Liver (tissue), 8 donors: ENCODE measurements at regions not wholly inside any gene's neighbourhood (a gene's known extent, or its start where the extent isn't known, plus 50 kb on each side); places are given as distances from the start of the nearest gene placed in this dataset.

Experiments used
- DNase-seq: peaks from one replicate; pipeline ENCODE4 v3.0.0-alpha.2; 2017; ENCODE audit warnings: low spot score
- H3K27ac ChIP-seq, 2 donors: one replicate each; pipeline ENCODE4 v1.7.0; 2013; ENCODE audit warnings: inconsistent platforms in 2 of 2, low read length in 2 of 2, control low read depth in 1 of 2, low read depth in 1 of 2, mild to moderate bottlenecking in 1 of 2
- H3K27me3 ChIP-seq, 4 donors: one replicate each; pipeline versions ENCODE4 v1.6.1 to v1.7.0; 2013; ENCODE audit warnings: low read length in 3 of 4, inconsistent platforms in 1 of 4, mild to moderate bottlenecking in 1 of 4, moderate library complexity in 1 of 4; ENCODE audit not compliant: control insufficient read depth in 4 of 4, insufficient read depth in 4 of 4
- H3K36me3 ChIP-seq, 4 donors: one replicate each; pipeline versions ENCODE4 v1.6.1 to v1.7.0; 2013; ENCODE audit warnings: low read length in 3 of 4, mild to moderate bottlenecking in 3 of 4, low read depth in 1 of 4, moderate library complexity in 1 of 4; ENCODE audit not compliant: control insufficient read depth in 4 of 4, insufficient read depth in 3 of 4
- H3K4me1 ChIP-seq, 4 donors: one replicate each; pipeline versions ENCODE4 v1.6.1 to v1.7.0; 2013; ENCODE audit warnings: low read length in 3 of 4, mild to moderate bottlenecking in 3 of 4, moderate library complexity in 1 of 4; ENCODE audit not compliant: control insufficient read depth in 4 of 4, insufficient read depth in 4 of 4
- H3K4me3 ChIP-seq, 3 donors: one replicate each; pipeline versions ENCODE4 v1.6.1 to v1.7.0; 2013; ENCODE audit warnings: low read length in 3 of 3, control low read depth in 1 of 3, low read depth in 1 of 3, mild to moderate bottlenecking in 1 of 3
- H3K9ac ChIP-seq, 2 donors: one replicate each; pipeline ENCODE4 v1.7.0; 2013; ENCODE audit warnings: low read length in 2 of 2, mild to moderate bottlenecking in 2 of 2, moderate library complexity in 2 of 2, control low read depth in 1 of 2, low read depth in 1 of 2
- H3K9me3 ChIP-seq, 4 donors: one replicate each; pipeline versions ENCODE4 v1.6.1 to v1.7.0; 2013; ENCODE audit warnings: low read length in 3 of 4; ENCODE audit not compliant: control insufficient read depth in 4 of 4
- ATF3 ChIP-seq: IDR thresholded peaks from 2 replicates; pipeline ENCODE4 v1.6.1; 2016; ENCODE audit warnings: antibody characterized with exemption
- CTCF ChIP-seq: fragments of 150-350 bp; IDR thresholded peaks from 2 replicates; pipeline ENCODE4 v1.5.1; 2017; ENCODE audit warnings: improper control_type of control experiment, low read depth, low read length; ENCODE audit not compliant: missing input control
- EGR1 ChIP-seq, 2 donors: IDR thresholded peaks; 2 replicates each; pipeline ENCODE4 v1.6.1; 2016 to 2018; ENCODE audit warnings: antibody characterized with exemption in 2 of 2, low read depth in 2 of 2
- FOXA1 ChIP-seq: IDR thresholded peaks from 2 replicates; pipeline ENCODE4 v1.6.1; 2016; ENCODE audit warnings: antibody characterized with exemption
- FOXA2 ChIP-seq: IDR thresholded peaks from 2 replicates; pipeline ENCODE4 v1.6.1; 2016; ENCODE audit warnings: antibody characterized with exemption
- GABPA ChIP-seq, 2 donors: IDR thresholded peaks in 1 of 2; conservative IDR thresholded peaks in 1 of 2; 2 replicates each; pipeline ENCODE4 v1.6.1; 2016; ENCODE audit warnings: antibody characterized with exemption in 2 of 2, mild to moderate bottlenecking in 1 of 2, moderate library complexity in 1 of 2
- HNF4A ChIP-seq, 2 donors: conservative IDR thresholded peaks; 2 replicates each; pipeline ENCODE4 v1.6.1; 2016; ENCODE audit warnings: antibody characterized with exemption in 2 of 2, mild to moderate bottlenecking in 2 of 2
- HNF4G ChIP-seq: IDR thresholded peaks from 2 replicates; pipeline ENCODE4 v1.6.1; 2016; ENCODE audit warnings: antibody characterized with exemption
- NR2F2 ChIP-seq: IDR thresholded peaks from 2 replicates; pipeline ENCODE4 v1.6.1; 2016; ENCODE audit warnings: antibody characterized with exemption
- REST ChIP-seq: IDR thresholded peaks from 2 replicates; pipeline ENCODE4 v1.6.1; 2016; ENCODE audit warnings: antibody characterized with exemption, mild to moderate bottlenecking
- SP1 ChIP-seq: IDR thresholded peaks from 2 replicates; pipeline ENCODE4 v1.6.1; 2018; ENCODE audit warnings: antibody characterized with exemption, mild to moderate bottlenecking
- YY1 ChIP-seq: IDR thresholded peaks from 2 replicates; pipeline ENCODE4 v1.6.1; 2016; ENCODE audit warnings: antibody characterized with exemption, mild to moderate bottlenecking
- ZBTB33 ChIP-seq: IDR thresholded peaks from 2 replicates; pipeline ENCODE4 v1.6.1; 2016; ENCODE audit warnings: antibody characterized with exemption
- WGBS: extraction: QIAGEN DNeasy Blood & Tissue Kit; methylation state at CpG from one replicate; pipeline ENCODE4 v1.1.7; 2013; 5-methylcytosine and 5-hydroxymethylcytosine counted together
- TF ChIP-seq, protein P1 (sequence below): IDR thresholded peaks from 2 replicates; pipeline ENCODE4 v1.6.1; 2016; ENCODE audit warnings: antibody characterized with exemption
- donor health status: healthy.
- donor health status: healthy.
- donor health status: healthy.
- donor health status: healthy.
- donor health status: healthy.

DNA sequence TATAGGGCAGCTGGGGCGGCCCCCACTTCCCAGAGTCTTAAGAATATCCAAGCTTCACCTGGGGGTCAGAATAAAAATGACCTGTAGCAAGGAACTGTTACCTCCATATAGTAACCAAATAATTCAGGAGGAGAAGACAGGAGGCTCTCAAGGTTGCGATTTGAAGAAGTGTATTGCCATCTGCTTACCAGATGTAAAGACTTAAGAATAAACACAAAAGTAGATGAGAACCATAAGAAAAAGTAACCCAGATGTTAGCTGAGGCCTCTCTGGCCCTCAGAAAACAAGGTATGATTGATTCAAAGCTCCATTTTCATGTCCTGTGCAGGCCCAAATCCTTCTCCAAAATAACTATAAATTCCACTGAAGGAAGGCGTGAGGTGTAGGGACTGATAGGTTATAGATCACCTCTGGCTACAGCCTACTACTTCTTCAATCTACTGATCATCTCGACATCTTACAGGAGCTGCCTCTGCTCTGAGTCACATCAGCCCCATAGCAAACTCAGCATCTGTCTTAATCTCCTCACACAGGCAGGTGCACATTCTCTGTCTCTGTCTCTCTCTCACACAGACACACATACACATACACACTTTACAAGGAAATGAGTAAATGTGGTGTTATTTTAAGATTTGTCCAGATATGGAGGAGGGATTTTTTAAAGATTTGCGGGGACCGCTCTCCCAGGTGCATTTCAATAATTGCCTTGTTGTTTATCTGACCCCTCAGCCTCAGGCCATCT, 193.9 kb upstream of the EDNRA start:
- WGBS: 83% methylated on average over 6 of the region's 6 CpGs
- TF ChIP-seq HNF4G (no peak), FOXA2 (no peak), NR2F2 (no peak), YY1 (no peak), SP1 (no peak), ATF3 (no peak), REST (no peak), CTCF (no peak), EGR1 (IDR thresholded peaks at IDR 0.05; ENCODE audit: low read depth in 2 of 2) (no peak), FOXA1 (no peak), ZBTB33 (no peak), GABPA (IDR thresholded peaks at IDR 0.05 in 1 of 2, conservative IDR thresholded peaks at IDR 0.05 in 1 of 2) (no peak)
- TF ChIP-seq, protein P1, sequence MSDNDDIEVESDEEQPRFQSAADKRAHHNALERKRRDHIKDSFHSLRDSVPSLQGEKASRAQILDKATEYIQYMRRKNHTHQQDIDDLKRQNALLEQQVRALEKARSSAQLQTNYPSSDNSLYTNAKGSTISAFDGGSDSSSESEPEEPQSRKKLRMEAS: no peak
- Histone ChIP-seq H3K9me3 (no peaks in the 10 kb centered on the region), H3K4me3 (no peak overlapping the region), H3K27ac (no peak overlapping the region), H3K4me1 (peaks cover 0 to 2% (median 0%) of the 10 kb centered on the region in 4 donors), H3K36me3 (no peaks in the 10 kb centered on the region), H3K9ac (no peak overlapping the region), H3K27me3 (no peaks in the 10 kb centered on the region)
- DNase-seq: no peak

- TF ChIP-seq CTCF: no peak
- TF ChIP-seq HNF4A (conservative IDR thresholded peaks at IDR 0.05): no peak
- TF ChIP-seq SP1: no peak
- 39% methylated on average over 2 of the region's 2 CpGs for WGBS
- no peak overlapping the region for H3K4me3 ChIP-seq
- no peaks in the 10 kb centered on the region for H3K9me3 ChIP-seq
- H3K27me3 ChIP-seq: no peaks in the 10 kb centered on the region
- no peaks in the 10 kb centered on the region for H3K36me3 ChIP-seq
- DNase-seq: no peak
- peaks cover under 1 to 3% (median under 1%) of the 10 kb centered on the region in 4 donors for H3K4me1 ChIP-seq
- H3K9ac ChIP-seq: no peak overlapping the region
- H3K27ac ChIP-seq: no peak overlapping the region
These were observed 193.4 kb upstream of the EDNRA start for GRCh38 chr4:147287588-147287890.
